H1 (cell line): ENCODE measurements at regions not wholly inside any gene's neighbourhood (a gene's known extent, or its start where the extent isn't known, plus 50 kb on each side); places are given as distances from the start of the nearest gene placed in this dataset.

Experiments used
- CTCF ChIA-PET: fragments of 300-600 bp; sonication (Branson Sonifier 250); formaldehyde crosslinking; loops from one replicate; lab custom pipeline; 2021; ENCODE audit not compliant: partially characterized antibody; lab: Charles Lee
- POLR2A ChIA-PET: fragments of 300-600 bp; sonication (Branson Sonifier 250); formaldehyde crosslinking; loops from one replicate; lab custom pipeline; 2021; ENCODE audit warnings: inconsistent platforms; ENCODE audit not compliant: partially characterized antibody; lab: Charles Lee
- DNase-seq, 2 experiments: peaks; one replicate each; pipeline versions ENCODE4 v3.0.0 to v3.0.0-alpha.2; 2010 to 2022; ENCODE audit warnings: low spot score in 2 of 2, low read depth in 1 of 2, mixed read lengths in 1 of 2
- FAIRE-seq: peaks from 2 replicates; lab custom pipeline; 2011; peaks lifted over from hg19 to GRCh38; lab: Jason Lieb, UNC
- H2AFZ ChIP-seq: 2 replicates; pipeline ENCODE4 v1.8.1; 2012; ENCODE audit warnings: low read length, inconsistent platforms
- H2AK5ac ChIP-seq: 2 replicates; pipeline ENCODE4 v1.6.1; 2013; ENCODE audit warnings: low read depth, low read length
- H2BK120ac ChIP-seq: replicated peaks from 2 replicates; pipeline ENCODE3; 2013; ENCODE audit warnings: low read depth, low read length, inconsistent platforms
- H2BK12ac ChIP-seq: 2 replicates; pipeline ENCODE4 v1.6.1; 2013; ENCODE audit warnings: low read depth, low read length
- H2BK15ac ChIP-seq: 2 replicates; pipeline ENCODE4 v1.6.1; 2013; ENCODE audit warnings: low read length
- H2BK20ac ChIP-seq: 2 replicates; pipeline ENCODE4 v1.6.1; 2013; ENCODE audit warnings: low read length
- H2BK5ac ChIP-seq: 2 replicates; pipeline ENCODE4 v1.6.1; 2013; ENCODE audit warnings: low read depth, low read length
- H3K14ac ChIP-seq: 2 replicates; pipeline ENCODE4 v1.6.1; 2013; ENCODE audit warnings: inconsistent platforms; ENCODE audit not compliant: insufficient read length
- H3K18ac ChIP-seq: 2 replicates; pipeline ENCODE4 v1.6.1; 2013; ENCODE audit warnings: low read length; ENCODE audit errors: extremely low read depth
- H3K23ac ChIP-seq: 2 replicates; pipeline ENCODE4 v1.6.1; 2013; ENCODE audit warnings: inconsistent platforms; ENCODE audit not compliant: insufficient read length
- H3K23me2 ChIP-seq: 2 replicates; pipeline ENCODE4 v1.6.1; 2013; ENCODE audit warnings: low read depth, low read length
- H3K27ac ChIP-seq: 2 replicates; pipeline ENCODE4 v1.6.1; 2011; ENCODE audit warnings: low read depth, low read length, inconsistent platforms
- H3K27me3 ChIP-seq, 4 experiments: replicated peaks in 1 of 4; 1 replicate in 1 of 4; 2 replicates in 3 of 4; pipeline versions ENCODE4 v1.6.1 to v1.8.1; 2011 to 2013; ENCODE audit warnings: low read length in 3 of 4, mild to moderate bottlenecking in 3 of 4, inconsistent platforms in 2 of 4, mixed read lengths in 2 of 4, moderate library complexity in 1 of 4; ENCODE audit not compliant: control insufficient read depth in 3 of 4, insufficient read depth in 3 of 4; ENCODE audit errors: extremely low read depth in 1 of 4
- H3K36me3 ChIP-seq, 4 experiments: 2 replicates each; pipeline versions ENCODE4 v1.6.1 to v1.8.1; 2011 to 2013; ENCODE audit warnings: mild to moderate bottlenecking in 4 of 4, low read length in 3 of 4, moderate library complexity in 2 of 4, control low read depth in 1 of 4, inconsistent platforms in 1 of 4; ENCODE audit not compliant: insufficient read depth in 4 of 4, control insufficient read depth in 2 of 4
- H3K4ac ChIP-seq: replicated peaks from 2 replicates; pipeline ENCODE3; 2013; ENCODE audit warnings: low read length, low read depth, mixed read lengths, inconsistent platforms; ENCODE audit not compliant: insufficient read length
- H3K4me1 ChIP-seq, 4 experiments: replicated peaks in 1 of 4; 1 replicate in 1 of 4; 2 replicates in 3 of 4; pipeline versions ENCODE4 v1.6.1 to v1.8.1; 2011 to 2013; ENCODE audit warnings: low read length in 3 of 4, inconsistent platforms in 2 of 4, mixed read lengths in 1 of 4; ENCODE audit not compliant: insufficient read depth in 4 of 4, control insufficient read depth in 3 of 4
- H3K4me2 ChIP-seq, 2 experiments: 2 replicates each; pipeline versions ENCODE4 v1.6.1 to v1.8.1; 2011 to 2013; ENCODE audit warnings: low read depth in 2 of 2, low read length in 2 of 2, control low read depth in 1 of 2, inconsistent platforms in 1 of 2, mild to moderate bottlenecking in 1 of 2; ENCODE audit not compliant: insufficient read depth in 1 of 2
- H3K4me3 ChIP-seq, 4 experiments: fragments of 200-600, 300-600 bp in 1 of 4; sonication (generic), shearing (Covaris generic), sonication (Bioruptor Twin) in 1 of 4; 2 replicates each; pipeline versions ENCODE4 v1.5.1 to v1.8.1; 2011 to 2016; ENCODE audit warnings: low read length in 4 of 4, low read depth in 3 of 4, control low read depth in 2 of 4, inconsistent platforms in 2 of 4, mild to moderate bottlenecking in 2 of 4, mixed read lengths in 1 of 4, moderate library complexity in 1 of 4; ENCODE audit not compliant: insufficient read depth in 2 of 4; ENCODE audit errors: extremely low read depth in 1 of 4
- H3K56ac ChIP-seq: replicated peaks from 2 replicates; pipeline ENCODE3; 2013; ENCODE audit warnings: low read depth, mild to moderate bottlenecking, mixed read lengths, low read length, inconsistent platforms; ENCODE audit not compliant: insufficient read length
- H3K79me1 ChIP-seq: 2 replicates; pipeline ENCODE4 v1.6.1; 2013; ENCODE audit warnings: low read depth, low read length, control low read depth
- H3K79me2 ChIP-seq, 2 experiments: 2 replicates each; pipeline versions ENCODE4 v1.6.1 to v1.8.1; 2012 to 2013; ENCODE audit warnings: low read length in 2 of 2, mild to moderate bottlenecking in 2 of 2, inconsistent platforms in 1 of 2; ENCODE audit not compliant: insufficient read depth in 2 of 2, control insufficient read depth in 1 of 2
- H3K9ac ChIP-seq, 4 experiments: replicated peaks in 1 of 4; 1 replicate in 1 of 4; 2 replicates in 3 of 4; pipeline versions ENCODE4 v1.6.1 to v1.8.1; 2011 to 2013; ENCODE audit warnings: low read depth in 3 of 4, low read length in 3 of 4, control low read depth in 2 of 4, mild to moderate bottlenecking in 2 of 4, moderate library complexity in 2 of 4, inconsistent platforms in 1 of 4; ENCODE audit errors: extremely low read depth in 1 of 4
- H3K9me3 ChIP-seq, 2 experiments: 2 replicates each; pipeline versions ENCODE4 v1.6.1 to v1.8.1; 2012 to 2013; ENCODE audit warnings: mild to moderate bottlenecking in 2 of 2, moderate library complexity in 2 of 2, control low read depth in 1 of 2, inconsistent platforms in 1 of 2, low read depth in 1 of 2, low read length in 1 of 2, mixed read lengths in 1 of 2; ENCODE audit not compliant: insufficient read depth in 2 of 2
- H4K20me1 ChIP-seq, 2 experiments: replicated peaks in 1 of 2; 2 replicates each; pipeline versions ENCODE3 to v1.8.1; 2011 to 2013; ENCODE audit warnings: inconsistent platforms in 2 of 2, low read length in 2 of 2, mild to moderate bottlenecking in 1 of 2; ENCODE audit not compliant: insufficient read depth in 2 of 2, control insufficient read depth in 1 of 2
- H4K5ac ChIP-seq: 2 replicates; pipeline ENCODE4 v1.6.1; 2013; ENCODE audit warnings: low read length, low read depth, mixed read lengths, inconsistent platforms; ENCODE audit not compliant: insufficient read length
- H4K8ac ChIP-seq: 2 replicates; pipeline ENCODE4 v1.8.0; 2013; ENCODE audit warnings: mild to moderate bottlenecking, moderate library complexity, low read length, inconsistent platforms; ENCODE audit not compliant: insufficient read depth; ENCODE audit errors: extremely low read depth
- H4K91ac ChIP-seq: replicated peaks from 2 replicates; pipeline ENCODE3; 2013; ENCODE audit warnings: low read length, mixed read lengths, inconsistent platforms; ENCODE audit not compliant: insufficient read length
- ASH2L ChIP-seq: fragments of 200-600, 300-600 bp; sonication (generic); IDR thresholded peaks from one replicate; pipeline ENCODE4 v1.7.1; 2017; ENCODE audit warnings: low read length
- EGR1 ChIP-seq: IDR thresholded peaks from 2 replicates; pipeline ENCODE4 v1.6.1; 2011; ENCODE audit warnings: low read depth, low read length, borderline replicate concordance
- EZH2 ChIP-seq: fragments of 200-600 bp; sonication (generic); IDR thresholded peaks from 2 replicates; pipeline ENCODE4 v1.7.1; 2012; ENCODE audit warnings: low read depth, mild to moderate bottlenecking, moderate library complexity, low read length, inconsistent platforms; ENCODE audit not compliant: severe bottlenecking
- KDM4A ChIP-seq: IDR thresholded peaks from one replicate; pipeline ENCODE4 v1.7.1; 2012; ENCODE audit warnings: low read depth, mild to moderate bottlenecking, moderate library complexity, low read length, inconsistent platforms; ENCODE audit not compliant: severe bottlenecking
- SIN3A ChIP-seq, 2 experiments: IDR thresholded peaks in 1 of 2; conservative IDR thresholded peaks in 1 of 2; 2 replicates each; pipeline ENCODE4 v1.6.1; 2011 to 2012; ENCODE audit warnings: low read length in 2 of 2, improper control_type of control experiment in 1 of 2, low read depth in 1 of 2, mild to moderate bottlenecking in 1 of 2
- SIX5 ChIP-seq: IDR thresholded peaks from 2 replicates; pipeline ENCODE4 v1.6.1; 2011; ENCODE audit warnings: mild to moderate bottlenecking, low read depth, low read length
- SP4 ChIP-seq: IDR thresholded peaks from 2 replicates; pipeline ENCODE4 v1.6.1; 2012; ENCODE audit warnings: low read length, inconsistent platforms
- YY1 ChIP-seq: IDR thresholded peaks from 2 replicates; pipeline ENCODE4 v1.6.1; 2011; ENCODE audit warnings: low read depth, mild to moderate bottlenecking, low read length
- ZNF274 ChIP-seq: IDR thresholded peaks from 2 replicates; pipeline ENCODE4 v1.7.0; 2012; ENCODE audit warnings: low read length, borderline replicate concordance; ENCODE audit errors: extremely low read depth
- WGBS, 2 experiments: shearing (Covaris generic) in 1 of 2; methylation state at CpG; one replicate each; pipeline versions ENCODE4 v1.1.6 to v1.1.7; 2013 to 2015; ENCODE audit warnings: low lambda C conversion rate in 2 of 2, mixed read lengths in 2 of 2, inconsistent platforms in 1 of 2, low coverage in 1 of 2, missing lambda C conversion rate in 1 of 2; ENCODE audit not compliant: insufficient replicate concordance in 2 of 2, insufficient coverage in 1 of 2, insufficient read length in 1 of 2; ENCODE audit errors: extremely low coverage in 1 of 2, missing lambda C conversion rate in 1 of 2; 5-methylcytosine and 5-hydroxymethylcytosine counted together

- no peak overlapping the region for H3K4me3 ChIP-seq
- no peak overlapping the region for H2BK20ac ChIP-seq
- CTCF ChIA-PET: interaction anchor here (1.1 to 1.7 kb wide), 2 partner anchors 54 to 657 kb away, joined by 3 read pairs; no protein-coding TSS in a partner anchor
These were observed 370.2 kb downstream of the TBX15 start for GRCh38 chr1:118617916-118618315.

More at GRCh38 chr1:118617916-118618315, 370.2 kb downstream of the TBX15 start:
- H3K56ac ChIP-seq: no peak overlapping the region
- no peak overlapping the region for H2BK12ac ChIP-seq
- no peaks in the 10 kb centered on the region for H3K79me2 ChIP-seq
- no peaks in the 10 kb centered on the region for H3K23me2 ChIP-seq
- H3K27ac ChIP-seq: no peak overlapping the region
- no peak overlapping the region for H2BK5ac ChIP-seq
- H4K5ac ChIP-seq: no peak overlapping the region
- no peaks in the 10 kb centered on the region for H4K20me1 ChIP-seq
- POLR2A ChIA-PET: no interaction called here
- DNase-seq (no peak), FAIRE-seq (no peak)
- no peak overlapping the region for H2AFZ ChIP-seq
- WGBS, 2 experiments: 0% methylated on average over 1 of the region's 1 CpG; no CpG with 5 or more reads in 1 of the 2 experiments
- no peak overlapping the region for H4K8ac ChIP-seq
- H2AK5ac ChIP-seq: no peak overlapping the region
- no peaks in the 10 kb centered on the region for H3K4me1 ChIP-seq
- TF ChIP-seq EGR1 (no peak), SIX5 (no peak), KDM4A (no peak), ASH2L (no peak), SP4 (no peak), EZH2 (no peak), ZNF274 (no peak), YY1 (no peak), SIN3A (conservative IDR thresholded peaks at IDR 0.05 in 1 of 2, IDR thresholded peaks at IDR 0.05 in 1 of 2; ENCODE audit: low read depth in 1 of 2, low read length in 2 of 2) (no peak)
- H3K4me2 ChIP-seq: no peak overlapping the region
- no peak overlapping the region for H3K9ac ChIP-seq
- no peak overlapping the region for H2BK15ac ChIP-seq
- H3K36me3 ChIP-seq: no peaks in the 10 kb centered on the region
- no peaks in the 10 kb centered on the region for H3K27me3 ChIP-seq
- no peak overlapping the region for H3K14ac ChIP-seq
- no peak overlapping the region for H2BK120ac ChIP-seq
- H4K91ac ChIP-seq: no peak overlapping the region
- no peaks in the 10 kb centered on the region for H3K9me3 ChIP-seq
- H3K23ac ChIP-seq: no peak overlapping the region
- no peaks in the 10 kb centered on the region for H3K79me1 ChIP-seq
- no peak overlapping the region for H3K4ac ChIP-seq
- H3K18ac ChIP-seq: no peak overlapping the region
